ENCODE measurements at regions not wholly inside any gene's neighbourhood (a gene's known extent, or its start where the extent isn't known, plus 50 kb on each side); places are given as distances from the start of the nearest gene placed in this dataset.

GRCh38 chr5:86929123-86929766 lies 311.5 kb downstream of the COX7C start:
- intact Hi-C loops (cut with DNase I; ENCODE audit: low total_unique reads), result no loop called here
- H3K4me3 ChIP-seq (ENCODE audit: low read depth, poor library complexity, severe bottlenecking), result no peak overlapping the region
- TF ChIP-seq POLR2A (IDR thresholded peaks at IDR 0.05), result no peak
- TF ChIP-seq, protein P1, sequence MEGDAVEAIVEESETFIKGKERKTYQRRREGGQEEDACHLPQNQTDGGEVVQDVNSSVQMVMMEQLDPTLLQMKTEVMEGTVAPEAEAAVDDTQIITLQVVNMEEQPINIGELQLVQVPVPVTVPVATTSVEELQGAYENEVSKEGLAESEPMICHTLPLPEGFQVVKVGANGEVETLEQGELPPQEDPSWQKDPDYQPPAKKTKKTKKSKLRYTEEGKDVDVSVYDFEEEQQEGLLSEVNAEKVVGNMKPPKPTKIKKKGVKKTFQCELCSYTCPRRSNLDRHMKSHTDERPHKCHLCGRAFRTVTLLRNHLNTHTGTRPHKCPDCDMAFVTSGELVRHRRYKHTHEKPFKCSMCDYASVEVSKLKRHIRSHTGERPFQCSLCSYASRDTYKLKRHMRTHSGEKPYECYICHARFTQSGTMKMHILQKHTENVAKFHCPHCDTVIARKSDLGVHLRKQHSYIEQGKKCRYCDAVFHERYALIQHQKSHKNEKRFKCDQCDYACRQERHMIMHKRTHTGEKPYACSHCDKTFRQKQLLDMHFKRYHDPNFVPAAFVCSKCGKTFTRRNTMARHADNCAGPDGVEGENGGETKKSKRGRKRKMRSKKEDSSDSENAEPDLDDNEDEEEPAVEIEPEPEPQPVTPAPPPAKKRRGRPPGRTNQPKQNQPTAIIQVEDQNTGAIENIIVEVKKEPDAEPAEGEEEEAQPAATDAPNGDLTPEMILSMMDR (IDR thresholded peaks at IDR 0.05), result no peak
- DNase-seq (ENCODE audit: low spot score in 2 of 2), result no peak
- WGBS, 2 donors, result 46 to 55% methylated on average over 8 of the region's 8 CpGs

DNA sequence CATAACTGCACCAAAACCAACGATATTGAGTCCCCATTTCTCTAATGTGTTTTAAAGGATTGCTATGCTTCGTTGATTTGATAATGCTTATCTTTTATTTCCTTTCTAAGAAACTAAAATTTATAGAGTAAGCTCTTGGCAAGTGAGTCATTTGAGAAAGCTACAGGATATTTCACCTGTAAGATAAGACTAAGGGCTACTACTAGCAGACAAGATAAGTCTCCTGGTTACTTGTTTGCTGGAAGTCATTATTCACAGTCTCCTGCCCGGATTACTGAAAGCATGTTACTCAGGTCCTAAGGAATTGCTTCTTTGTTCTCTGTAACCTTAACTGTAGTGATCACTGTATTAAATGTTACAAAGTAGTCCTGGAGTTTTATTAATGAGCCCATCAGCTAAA lies 315.9 kb upstream of the RASA1 start:
- H3K4me3 ChIP-seq (ENCODE audit: low read depth, poor library complexity, severe bottlenecking), result no peak overlapping the region
- intact Hi-C loops (cut with DNase I; ENCODE audit: low total_unique reads), result no loop called here
- no peak for DNase-seq (ENCODE audit: low spot score in 2 of 2)
- TF ChIP-seq, protein P1 (IDR thresholded peaks at IDR 0.05), result no peak
- WGBS, 2 donors, result 82 to 84% methylated on average over 3 of the region's 3 CpGs

- 83 to 90% methylated on average over 1 of the region's 1 CpG for WGBS, 2 donors
- intact Hi-C loops (cut with DNase I; ENCODE audit: low total_unique reads), result no loop called here
- no peak for DNase-seq (ENCODE audit: low spot score in 2 of 2)
- H3K4me3 ChIP-seq (ENCODE audit: low read depth, poor library complexity, severe bottlenecking), result no peak overlapping the region
- TF ChIP-seq, protein P1 (IDR thresholded peaks at IDR 0.05), result no peak
- TF ChIP-seq POLR2A (IDR thresholded peaks at IDR 0.05), result no peak
Observed at GRCh38 chr5:86964889-86965288, 302.8 kb upstream of the RASA1 start.

GRCh38 chr5:86968301-86968753 lies 299.4 kb upstream of the RASA1 start:
- TF ChIP-seq, protein P1 (IDR thresholded peaks at IDR 0.05), result no peak
- no peak for TF ChIP-seq POLR2A (IDR thresholded peaks at IDR 0.05)
- intact Hi-C loops (cut with DNase I; ENCODE audit: low total_unique reads), result no loop called here
- 9 to 12% methylated on average over 4 of the region's 4 CpGs for WGBS, 2 donors
- DNase-seq (ENCODE audit: low spot score in 2 of 2), result no peak
- no peak overlapping the region for H3K4me3 ChIP-seq (ENCODE audit: low read depth, poor library complexity, severe bottlenecking)

GRCh38 chr5:86970361-86970760 lies 297.3 kb upstream of the RASA1 start:
- TF ChIP-seq, protein P1 (IDR thresholded peaks at IDR 0.05), result no peak
- no peak for TF ChIP-seq POLR2A (IDR thresholded peaks at IDR 0.05)
- WGBS, 2 donors, result 87 to 89% methylated on average over 3 of the region's 3 CpGs
- no peak for DNase-seq (ENCODE audit: low spot score in 2 of 2)
- no peak overlapping the region for H3K4me3 ChIP-seq (ENCODE audit: low read depth, poor library complexity, severe bottlenecking)
- intact Hi-C loops (cut with DNase I; ENCODE audit: low total_unique reads), result no loop called here

DNA sequence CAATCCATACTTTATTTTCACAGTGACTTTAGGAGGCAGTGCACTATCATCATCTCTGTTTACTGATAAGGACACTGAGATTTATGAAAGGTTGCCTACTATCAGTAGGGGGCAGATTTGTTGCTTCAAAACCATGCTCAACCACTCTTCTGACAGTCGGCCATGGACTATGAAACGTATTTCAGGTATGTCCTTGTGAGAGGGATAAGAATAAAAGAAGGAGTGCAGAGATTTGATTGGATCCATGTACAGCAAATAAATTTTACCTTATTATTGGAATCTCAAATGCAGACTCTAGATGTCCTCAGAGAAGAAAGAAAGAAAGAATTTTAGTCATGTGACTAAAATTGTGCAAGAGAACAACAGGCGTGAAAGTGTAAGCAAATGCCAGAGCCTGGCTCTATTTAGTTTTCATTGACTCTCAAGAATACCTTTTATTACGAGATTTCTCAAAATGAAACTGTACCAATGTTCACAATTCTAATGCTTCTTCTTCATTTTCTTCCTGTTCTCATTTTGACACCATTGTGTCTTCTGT lies 296.6 kb upstream of the RASA1 start:
- WGBS, 2 donors, result 20 to 28% methylated on average over 4 of the region's 4 CpGs
- intact Hi-C loops (cut with DNase I; ENCODE audit: low total_unique reads), result no loop called here
- DNase-seq (ENCODE audit: low spot score in 2 of 2), result no peak
- TF ChIP-seq, protein P1 (IDR thresholded peaks at IDR 0.05), result no peak
- TF ChIP-seq POLR2A (IDR thresholded peaks at IDR 0.05), result no peak
- no peak overlapping the region for H3K4me3 ChIP-seq (ENCODE audit: low read depth, poor library complexity, severe bottlenecking)

All from lower leg skin (tissue), 4 donors.